Limb (tissue), 2 donors: ENCODE measurements at regions not wholly inside any gene's neighbourhood (a gene's known extent, or its start where the extent isn't known, plus 50 kb on each side); places are given as distances from the start of the nearest gene placed in this dataset.
"Not testable (repeated sequence)": the region's sequence is repeated elsewhere in the genome, so short reads cannot be mapped to it uniquely, and the experiment has no call there.

Experiments
- DNase-seq, 2 donors: peaks; one replicate each; pipeline ENCODE4 v3.0.0-alpha.2; 2016; ENCODE audit errors: extremely low spot score in 2 of 2

- DNase-seq, result not testable (repeated sequence)
Observed at GRCh38 chr7:136419740-136420139, 442.6 kb upstream of the MTPN start.

GRCh38 chr7:136412952-136413351 lies 435.8 kb upstream of the MTPN start:
- DNase-seq, result no peak

GRCh38 chr7:136405931-136406777 lies 429.0 kb upstream of the MTPN start:
- peak; percentile 43 to 57 for DNase-seq

GRCh38 chr7:136403591-136403990 lies 426.4 kb upstream of the MTPN start:
- no peak for DNase-seq

DNA sequence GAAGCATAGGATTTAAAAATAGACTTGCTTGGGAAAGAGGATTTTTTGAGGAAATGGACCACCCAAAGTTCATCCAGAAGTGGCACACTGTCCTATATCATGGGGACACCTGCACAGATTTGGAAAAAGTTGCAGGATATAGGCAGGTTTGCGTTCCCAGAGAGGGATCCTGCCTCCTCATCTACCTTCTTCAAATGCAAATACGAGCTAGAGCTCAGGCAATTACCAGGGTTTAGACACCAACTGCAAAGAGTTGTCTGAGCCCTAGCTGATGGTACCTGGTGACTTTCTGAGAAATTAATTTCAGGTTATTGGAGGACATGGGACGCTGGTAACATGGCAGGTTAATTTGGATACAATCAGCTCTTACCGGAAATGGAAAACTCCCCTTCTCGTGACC lies 423.7 kb upstream of the MTPN start:
- no peak for DNase-seq

DNA sequence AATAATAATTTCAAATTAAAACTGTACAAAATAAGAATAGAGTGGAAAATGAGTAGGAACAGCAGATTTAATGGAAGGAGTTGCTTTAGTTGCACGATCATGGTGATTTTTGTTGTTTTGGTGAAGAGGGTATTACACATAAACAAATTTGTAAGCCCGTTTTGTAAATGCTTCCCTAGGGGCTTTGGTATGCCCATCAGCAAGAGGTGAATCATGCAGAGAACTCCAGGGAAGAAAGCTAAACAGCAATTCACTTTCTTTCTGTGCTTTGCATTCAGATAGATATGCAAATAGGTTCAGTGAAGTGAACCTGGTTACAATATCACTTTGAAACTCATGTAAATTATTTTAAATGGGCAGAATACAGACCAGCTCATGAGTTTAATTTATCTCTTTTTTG lies 422.2 kb upstream of the MTPN start:
- no peak for DNase-seq

DNA sequence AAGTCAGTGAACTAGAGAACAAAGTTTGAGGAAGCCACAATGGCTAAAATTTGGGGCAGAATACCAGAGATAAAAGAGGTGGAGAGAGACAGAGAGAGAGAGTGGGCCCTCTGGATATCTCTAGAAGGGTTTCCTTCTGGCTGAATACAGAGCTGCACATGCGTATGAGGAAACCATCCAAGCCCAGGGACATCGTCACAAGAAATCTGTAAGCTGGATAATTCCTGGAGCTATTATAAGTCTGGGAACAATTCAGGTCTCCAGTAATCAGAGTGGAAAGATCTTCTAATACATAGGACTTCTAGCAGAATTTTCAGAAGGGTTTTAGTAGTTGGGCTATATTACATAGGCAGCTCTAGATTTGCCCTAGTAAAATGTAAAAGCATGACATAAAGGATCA lies 415.7 kb upstream of the MTPN start:
- DNase-seq, result no peak

DNA sequence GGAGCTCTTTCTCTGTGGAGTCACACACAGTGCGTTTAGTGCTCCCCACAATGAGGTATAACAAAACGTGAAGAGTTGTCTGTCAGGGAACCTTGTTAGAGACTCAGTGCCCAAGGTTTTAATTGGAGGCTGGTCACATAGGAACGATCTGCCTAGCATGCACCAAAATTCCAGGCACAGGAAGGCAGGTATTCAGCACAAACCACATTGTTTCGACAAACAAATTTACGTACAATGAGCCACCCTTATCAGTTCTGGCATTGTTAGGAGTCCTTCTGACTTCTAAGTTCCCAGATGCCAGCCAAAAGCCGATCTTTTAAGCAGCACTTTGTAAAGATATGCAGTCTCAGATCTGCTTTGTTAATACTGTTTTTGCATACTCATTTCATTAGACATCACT lies 414.2 kb upstream of the MTPN start:
- no peak for DNase-seq

GRCh38 chr7:136389933-136390332 lies 412.8 kb upstream of the MTPN start:
- no peak for DNase-seq

DNA sequence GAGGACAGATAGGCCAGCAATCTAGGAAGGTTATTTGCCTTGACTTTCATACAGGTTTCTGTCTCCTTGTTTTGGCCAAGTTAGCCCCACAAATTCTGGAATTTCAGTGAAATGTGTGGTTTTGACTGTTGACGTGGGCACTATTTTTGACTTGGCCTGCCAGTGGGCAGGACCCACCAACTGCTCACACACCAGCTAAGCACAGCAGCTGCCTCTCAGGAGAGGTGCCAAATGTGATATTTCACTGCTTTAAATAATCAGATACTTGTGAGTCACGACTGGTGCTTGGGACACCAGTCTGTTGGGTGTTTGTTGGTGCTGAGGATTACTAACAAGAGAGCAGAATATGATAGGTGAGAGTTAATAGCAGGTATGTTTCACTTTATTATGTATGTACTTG lies 409.7 kb upstream of the MTPN start:
- DNase-seq, result peak in 1 of 2 donors; percentile 1

- DNase-seq, result not testable (repeated sequence)
Observed at GRCh38 chr7:136371409-136371808, 394.2 kb upstream of the MTPN start.

GRCh38 chr7:136370137-136370536 lies 393.0 kb upstream of the MTPN start:
- no peak for DNase-seq

DNA sequence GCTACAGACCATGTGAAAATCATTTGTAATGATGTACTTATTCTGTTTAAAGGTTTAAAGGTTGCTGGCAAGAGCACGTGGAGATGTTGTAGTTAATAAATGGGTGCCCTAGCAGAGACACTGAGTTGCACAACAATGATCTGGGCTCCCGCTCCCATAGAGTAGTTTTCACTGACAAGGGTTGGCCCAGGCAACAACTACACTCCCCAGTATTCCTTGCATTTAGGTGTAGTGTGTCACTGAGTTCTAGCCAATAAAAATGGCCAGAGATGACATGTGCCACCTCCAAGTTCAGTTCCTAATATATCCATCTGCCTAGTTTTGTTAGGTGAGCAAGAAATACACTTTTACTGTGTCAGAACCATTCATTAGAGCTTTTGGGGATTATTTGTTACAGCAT lies 392.1 kb upstream of the MTPN start:
- no peak for DNase-seq

GRCh38 chr7:136359333-136359903 lies 382.3 kb upstream of the MTPN start:
- no peak for DNase-seq

GRCh38 chr7:136353287-136353686 lies 376.1 kb upstream of the MTPN start:
- no peak for DNase-seq

- no peak for DNase-seq
Observed at GRCh38 chr7:136348542-136349192, 371.5 kb upstream of the MTPN start.

GRCh38 chr7:136348142-136348541 lies 371.0 kb upstream of the MTPN start:
- DNase-seq, result no peak

GRCh38 chr7:136347488-136347887 lies 370.3 kb upstream of the MTPN start:
- DNase-seq, result no peak

DNA sequence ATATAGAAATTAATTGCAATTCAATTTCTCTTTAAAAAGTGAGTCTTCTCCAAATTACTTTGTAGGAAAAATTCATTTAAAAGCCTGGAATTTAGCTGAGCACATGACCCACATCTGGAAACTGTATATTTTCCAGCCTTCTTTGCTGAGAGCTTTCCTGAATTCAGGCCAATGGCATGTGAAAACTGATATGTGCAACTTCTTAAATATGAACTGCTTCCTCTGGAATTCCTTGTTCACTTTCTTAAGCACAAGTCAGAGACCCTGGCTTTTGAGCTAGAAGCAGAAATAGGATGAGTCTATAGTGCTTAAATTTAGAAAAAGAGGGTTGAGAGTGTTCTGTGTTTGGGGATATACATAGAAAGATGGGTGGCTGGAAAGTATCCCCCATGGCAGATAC lies 365.1 kb upstream of the MTPN start:
- DNase-seq, result peak in 1 of 2 donors; percentile 36

DNA sequence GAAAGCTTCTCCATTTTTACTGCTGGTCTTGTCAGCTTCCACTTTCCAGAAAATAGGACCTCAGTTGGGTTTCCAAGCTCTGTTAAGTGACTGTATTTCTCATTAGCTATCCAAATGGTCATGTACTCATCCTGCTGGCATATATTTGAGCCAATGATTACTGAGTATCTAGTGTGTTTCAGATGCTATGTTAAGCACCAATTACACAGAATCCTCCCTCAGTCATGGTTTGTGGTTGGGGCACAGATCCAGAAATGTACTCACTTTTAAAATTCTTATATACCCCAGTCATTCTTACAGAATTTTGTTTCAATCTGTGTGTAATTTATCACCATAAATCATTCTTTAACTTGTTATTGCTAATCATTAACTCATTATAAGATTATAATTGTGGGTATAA lies 362.3 kb upstream of the MTPN start:
- DNase-seq, result no peak

DNA sequence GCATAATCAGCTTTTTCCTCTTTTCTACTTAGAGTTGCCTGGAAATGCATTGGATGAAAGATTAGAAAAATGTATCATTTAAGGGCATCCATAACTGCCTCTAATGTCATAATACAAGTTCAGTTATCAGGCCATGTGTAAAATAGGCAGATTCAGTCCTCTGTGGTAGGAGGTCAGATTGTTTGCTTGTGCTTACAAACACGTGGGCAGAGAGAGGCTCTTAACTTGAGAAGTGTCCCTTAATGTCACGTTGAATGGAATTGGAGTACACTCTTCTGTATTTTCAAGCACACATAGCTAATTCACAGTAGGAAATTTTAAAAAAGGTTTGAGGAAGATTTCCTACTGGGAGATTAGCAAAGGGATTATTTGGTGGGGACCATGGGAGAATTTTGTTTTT lies 359.8 kb upstream of the MTPN start:
- DNase-seq, result no peak

DNA sequence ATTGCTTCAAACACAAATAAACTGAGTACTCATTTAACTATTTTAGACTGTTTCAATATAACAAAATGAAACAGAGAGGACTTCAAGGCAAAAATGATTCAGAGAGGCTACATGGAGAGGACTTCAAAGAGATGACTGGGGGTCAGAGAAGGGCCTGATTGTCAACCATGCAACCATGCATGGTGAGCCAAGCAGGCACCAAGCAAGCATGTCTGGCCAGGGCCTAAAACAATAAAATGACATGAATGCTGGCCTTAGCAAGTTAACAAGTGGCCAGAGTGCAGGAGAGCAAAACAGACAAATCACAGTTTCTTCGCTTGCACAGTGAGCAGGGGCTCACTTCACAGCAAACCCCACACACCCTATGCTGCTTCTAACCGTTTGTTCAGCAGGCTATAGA lies 356.5 kb upstream of the MTPN start:
- DNase-seq, result no peak
